GM18867 (cell line): ENCODE measurements at regions not wholly inside any gene's neighbourhood (a gene's known extent, or its start where the extent isn't known, plus 50 kb on each side); places are given as distances from the start of the nearest gene placed in this dataset.
"Not testable (repeated sequence)": the region's sequence is repeated elsewhere in the genome, so short reads cannot be mapped to it uniquely, and the experiment has no call there.

Experiments
- ATAC-seq: cut with Tn5 transposase; IDR thresholded peaks from one replicate; pipeline ENCODE4 v1.9.1; 2021; ENCODE audit warnings: mild to moderate bottlenecking, moderate library complexity; ENCODE audit not compliant: unreplicated experiment

- ATAC-seq, result no peak
Measured at GRCh38 chr1:103353391-103353790, 172.1 kb upstream of the RNPC3 start.

- no peak for ATAC-seq
Measured at GRCh38 chr1:103348136-103348535, 177.4 kb upstream of the RNPC3 start.

GRCh38 chr1:103344930-103345329 is 180.6 kb upstream of the RNPC3 start:
- ATAC-seq, result no peak

- ATAC-seq, result no peak
Measured at GRCh38 chr1:103341377-103341880, 184.1 kb upstream of the RNPC3 start.

GRCh38 chr1:103337779-103338178 is 187.7 kb upstream of the RNPC3 start:
- peak; percentile 48 for ATAC-seq

GRCh38 chr1:103336408-103336807 is 189.1 kb upstream of the RNPC3 start:
- ATAC-seq, result no peak

- ATAC-seq, result peak; percentile 84
Measured at GRCh38 chr1:103333141-103333540, 192.4 kb upstream of the RNPC3 start.

GRCh38 chr1:103327054-103327719 is 198.3 kb upstream of the RNPC3 start:
- ATAC-seq, result peak; percentile 81

- ATAC-seq, result no peak
Measured at GRCh38 chr1:103326595-103326994, 198.9 kb upstream of the RNPC3 start.

- no peak for ATAC-seq
Measured at GRCh38 chr1:103309786-103310185, 201.5 kb upstream of the COL11A1 start.

- ATAC-seq, result no peak
Measured at GRCh38 chr1:103307751-103308150, 199.4 kb upstream of the COL11A1 start.

- no peak for ATAC-seq
Measured at GRCh38 chr1:103283841-103284669, 175.7 kb upstream of the COL11A1 start.

GRCh38 chr1:103283371-103283770 is 175.0 kb upstream of the COL11A1 start:
- ATAC-seq, result no peak

- no peak for ATAC-seq
Measured at GRCh38 chr1:103275725-103276124, 167.4 kb upstream of the COL11A1 start.

- ATAC-seq, result no peak
Measured at GRCh38 chr1:103274886-103275285, 166.6 kb upstream of the COL11A1 start.

GRCh38 chr1:103273106-103273505 is 164.8 kb upstream of the COL11A1 start:
- ATAC-seq, result no peak

GRCh38 chr1:103271471-103271870 is 163.1 kb upstream of the COL11A1 start:
- ATAC-seq, result not testable (repeated sequence)

- ATAC-seq, result no peak
Measured at GRCh38 chr1:103267893-103268292, 159.6 kb upstream of the COL11A1 start.

- ATAC-seq, result no peak
Measured at GRCh38 chr1:103267266-103267665, 158.9 kb upstream of the COL11A1 start.

GRCh38 chr1:103266036-103266435 is 157.7 kb upstream of the COL11A1 start:
- no peak for ATAC-seq

GRCh38 chr1:103265551-103265950 is 157.2 kb upstream of the COL11A1 start:
- no peak for ATAC-seq

GRCh38 chr1:103259982-103260381 is 151.7 kb upstream of the COL11A1 start:
- no peak for ATAC-seq
